H1 (cell line): ENCODE measurements at regions not wholly inside any gene's neighbourhood (a gene's known extent, or its start where the extent isn't known, plus 50 kb on each side); places are given as distances from the start of the nearest gene placed in this dataset.

Source experiments
- ATF3 ChIP-seq: IDR thresholded peaks from 2 replicates; pipeline ENCODE4 v1.6.1; 2011; ENCODE audit warnings: low read depth, mild to moderate bottlenecking, low read length; ENCODE audit not compliant: insufficient read depth
- CHD1 ChIP-seq: IDR thresholded peaks from 2 replicates; pipeline ENCODE4 v1.6.1; 2012; ENCODE audit warnings: low read depth, low read length, improper control_type of control experiment
- GABPA ChIP-seq: IDR thresholded peaks from 2 replicates; pipeline ENCODE4 v1.6.1; 2011; ENCODE audit warnings: mild to moderate bottlenecking, low read length, moderate library complexity, borderline replicate concordance; ENCODE audit not compliant: insufficient read depth
- JUND ChIP-seq: IDR thresholded peaks from 2 replicates; pipeline ENCODE4 v1.6.1; 2011; ENCODE audit warnings: mild to moderate bottlenecking, improper control_type of control experiment, low read length
- POLR2A ChIP-seq, 2 experiments: IDR thresholded peaks; 1 replicate in 1 of 2; 2 replicates in 1 of 2; pipeline ENCODE4 v1.6.1; 2011; ENCODE audit warnings: low read depth in 2 of 2, low read length in 2 of 2, mild to moderate bottlenecking in 2 of 2; ENCODE audit errors: control extremely low read depth in 1 of 2
- POLR2AphosphoS5 ChIP-seq: IDR thresholded peaks from 2 replicates; pipeline ENCODE4 v1.6.1; 2011; ENCODE audit warnings: low read depth, low read length
- RAD21 ChIP-seq, 2 experiments: IDR thresholded peaks in 1 of 2; conservative IDR thresholded peaks in 1 of 2; 2 replicates each; pipeline ENCODE4 v1.6.1; 2011; ENCODE audit warnings: low read depth in 2 of 2, low read length in 2 of 2, improper control_type of control experiment in 1 of 2, inconsistent platforms in 1 of 2, mild to moderate bottlenecking in 1 of 2, moderate library complexity in 1 of 2
- RBBP5 ChIP-seq: IDR thresholded peaks from 2 replicates; pipeline ENCODE4 v1.7.1; 2012; ENCODE audit warnings: low read depth, mild to moderate bottlenecking, inconsistent platforms, low read length, moderate library complexity, borderline replicate concordance
- SP1 ChIP-seq: IDR thresholded peaks from 2 replicates; pipeline ENCODE4 v1.6.1; 2011; ENCODE audit warnings: low read depth, low read length
- TAF1 ChIP-seq: IDR thresholded peaks from 2 replicates; pipeline ENCODE4 v1.6.1; 2011; ENCODE audit warnings: mild to moderate bottlenecking, low read depth, low read length
- TEAD4 ChIP-seq: IDR thresholded peaks from 2 replicates; pipeline ENCODE4 v1.6.1; 2012; ENCODE audit warnings: low read depth, low read length, inconsistent platforms, mixed read lengths
- TF ChIP-seq, protein P1 (sequence below), 3 experiments: IDR thresholded peaks; 1 replicate in 2 of 3; 2 replicates in 1 of 3; pipeline versions ENCODE4 v1.5.1 to v1.6.1; 2011; ENCODE audit warnings: low read length in 3 of 3, mild to moderate bottlenecking in 3 of 3, inconsistent platforms in 2 of 3, low read depth in 1 of 3, moderate library complexity in 1 of 3; ENCODE audit not compliant: insufficient read depth in 1 of 3; ENCODE audit errors: control extremely low read depth in 1 of 3
- TF ChIP-seq, protein P2 (sequence below): IDR thresholded peaks from 2 replicates; pipeline ENCODE4 v1.6.1; 2011; ENCODE audit warnings: low read length, improper control_type of control experiment

- TF ChIP-seq TEAD4 (no peak), SP1 (no peak), TAF1 (no peak), CHD1 (no peak), RAD21 (IDR thresholded peaks at IDR 0.05 in 1 of 2, conservative IDR thresholded peaks at IDR 0.05 in 1 of 2; ENCODE audit: low read depth in 2 of 2, low read length in 2 of 2) (no peak), POLR2A (IDR thresholded peaks at IDR 0.05; ENCODE audit: control extremely low read depth in 1 of 2, low read depth in 2 of 2, low read length in 2 of 2) (no peak), JUND (no peak), ATF3 (no peak), POLR2AphosphoS5 (no peak), RBBP5 (no peak), GABPA (no peak)
- TF ChIP-seq, protein P1, sequence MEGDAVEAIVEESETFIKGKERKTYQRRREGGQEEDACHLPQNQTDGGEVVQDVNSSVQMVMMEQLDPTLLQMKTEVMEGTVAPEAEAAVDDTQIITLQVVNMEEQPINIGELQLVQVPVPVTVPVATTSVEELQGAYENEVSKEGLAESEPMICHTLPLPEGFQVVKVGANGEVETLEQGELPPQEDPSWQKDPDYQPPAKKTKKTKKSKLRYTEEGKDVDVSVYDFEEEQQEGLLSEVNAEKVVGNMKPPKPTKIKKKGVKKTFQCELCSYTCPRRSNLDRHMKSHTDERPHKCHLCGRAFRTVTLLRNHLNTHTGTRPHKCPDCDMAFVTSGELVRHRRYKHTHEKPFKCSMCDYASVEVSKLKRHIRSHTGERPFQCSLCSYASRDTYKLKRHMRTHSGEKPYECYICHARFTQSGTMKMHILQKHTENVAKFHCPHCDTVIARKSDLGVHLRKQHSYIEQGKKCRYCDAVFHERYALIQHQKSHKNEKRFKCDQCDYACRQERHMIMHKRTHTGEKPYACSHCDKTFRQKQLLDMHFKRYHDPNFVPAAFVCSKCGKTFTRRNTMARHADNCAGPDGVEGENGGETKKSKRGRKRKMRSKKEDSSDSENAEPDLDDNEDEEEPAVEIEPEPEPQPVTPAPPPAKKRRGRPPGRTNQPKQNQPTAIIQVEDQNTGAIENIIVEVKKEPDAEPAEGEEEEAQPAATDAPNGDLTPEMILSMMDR (IDR thresholded peaks at IDR 0.05; ENCODE audit: control extremely low read depth in 1 of 3, insufficient read depth in 1 of 3, low read depth in 1 of 3, low read length in 3 of 3) = no peak
- TF ChIP-seq, protein P2, sequence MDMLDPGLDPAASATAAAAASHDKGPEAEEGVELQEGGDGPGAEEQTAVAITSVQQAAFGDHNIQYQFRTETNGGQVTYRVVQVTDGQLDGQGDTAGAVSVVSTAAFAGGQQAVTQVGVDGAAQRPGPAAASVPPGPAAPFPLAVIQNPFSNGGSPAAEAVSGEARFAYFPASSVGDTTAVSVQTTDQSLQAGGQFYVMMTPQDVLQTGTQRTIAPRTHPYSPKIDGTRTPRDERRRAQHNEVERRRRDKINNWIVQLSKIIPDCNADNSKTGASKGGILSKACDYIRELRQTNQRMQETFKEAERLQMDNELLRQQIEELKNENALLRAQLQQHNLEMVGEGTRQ = no peak
These were observed 212.1 kb upstream of the NRXN1 start for GRCh38 chr2:51243892-51244535.
